HG03342 (cell line): ENCODE measurements at regions not wholly inside any gene's neighbourhood (a gene's known extent, or its start where the extent isn't known, plus 50 kb on each side); places are given as distances from the start of the nearest gene placed in this dataset.

Experiments used
- ATAC-seq: cut with Tn5 transposase; IDR thresholded peaks from one replicate; pipeline ENCODE4 v1.9.1; 2021; ENCODE audit warnings: mild to moderate bottlenecking, moderate library complexity; ENCODE audit not compliant: unreplicated experiment

- no peak for ATAC-seq
These were observed 97.1 kb upstream of the PRR20G start for GRCh38 chr3:127384717-127385539.

GRCh38 chr3:127383656-127384179 lies 95.9 kb upstream of the PRR20G start:
- ATAC-seq: no peak

DNA sequence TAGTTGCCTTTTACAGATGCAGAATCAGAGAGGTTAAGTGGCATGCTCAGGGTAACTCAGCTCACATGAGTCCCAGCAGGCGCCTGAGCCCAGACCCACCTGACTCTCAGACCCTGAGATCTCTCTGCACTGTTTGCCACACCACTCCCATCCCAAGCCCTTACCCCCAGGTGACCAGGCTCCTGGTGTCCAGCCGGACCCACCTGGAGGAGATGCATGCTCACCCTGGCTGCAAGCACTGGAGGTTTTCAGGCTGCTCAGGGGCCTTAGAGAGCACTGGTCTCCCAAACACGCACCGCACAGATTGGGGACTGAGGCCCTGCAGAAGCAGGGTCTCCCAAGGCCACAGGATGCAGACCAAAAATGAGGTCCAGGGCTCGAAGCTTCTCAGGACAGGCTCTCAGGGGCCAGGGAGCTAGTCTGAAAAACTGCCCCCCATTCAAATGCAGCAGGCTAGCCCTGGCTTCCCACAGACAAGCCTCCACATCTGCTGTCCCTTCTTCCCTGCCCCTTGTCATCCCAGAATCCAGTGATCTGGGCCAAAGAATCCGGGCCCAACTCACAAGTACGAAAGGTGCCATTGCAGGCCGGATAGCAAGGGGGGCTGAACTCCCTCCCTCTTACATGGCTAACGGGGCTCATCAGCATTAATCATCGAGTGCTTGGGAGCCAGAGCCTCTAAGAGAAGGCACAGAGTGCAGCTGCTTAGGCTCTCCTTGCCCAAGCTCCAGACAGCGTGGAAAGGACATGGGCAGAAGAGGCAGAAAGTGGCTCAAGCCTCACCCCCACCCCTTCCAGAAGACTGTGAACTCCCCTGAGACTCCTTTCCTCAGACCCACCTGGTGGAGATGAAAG lies 90.2 kb upstream of the PRR20G start:
- no peak for ATAC-seq

GRCh38 chr3:127375151-127375930 lies 87.5 kb upstream of the PRR20G start:
- no peak for ATAC-seq

DNA sequence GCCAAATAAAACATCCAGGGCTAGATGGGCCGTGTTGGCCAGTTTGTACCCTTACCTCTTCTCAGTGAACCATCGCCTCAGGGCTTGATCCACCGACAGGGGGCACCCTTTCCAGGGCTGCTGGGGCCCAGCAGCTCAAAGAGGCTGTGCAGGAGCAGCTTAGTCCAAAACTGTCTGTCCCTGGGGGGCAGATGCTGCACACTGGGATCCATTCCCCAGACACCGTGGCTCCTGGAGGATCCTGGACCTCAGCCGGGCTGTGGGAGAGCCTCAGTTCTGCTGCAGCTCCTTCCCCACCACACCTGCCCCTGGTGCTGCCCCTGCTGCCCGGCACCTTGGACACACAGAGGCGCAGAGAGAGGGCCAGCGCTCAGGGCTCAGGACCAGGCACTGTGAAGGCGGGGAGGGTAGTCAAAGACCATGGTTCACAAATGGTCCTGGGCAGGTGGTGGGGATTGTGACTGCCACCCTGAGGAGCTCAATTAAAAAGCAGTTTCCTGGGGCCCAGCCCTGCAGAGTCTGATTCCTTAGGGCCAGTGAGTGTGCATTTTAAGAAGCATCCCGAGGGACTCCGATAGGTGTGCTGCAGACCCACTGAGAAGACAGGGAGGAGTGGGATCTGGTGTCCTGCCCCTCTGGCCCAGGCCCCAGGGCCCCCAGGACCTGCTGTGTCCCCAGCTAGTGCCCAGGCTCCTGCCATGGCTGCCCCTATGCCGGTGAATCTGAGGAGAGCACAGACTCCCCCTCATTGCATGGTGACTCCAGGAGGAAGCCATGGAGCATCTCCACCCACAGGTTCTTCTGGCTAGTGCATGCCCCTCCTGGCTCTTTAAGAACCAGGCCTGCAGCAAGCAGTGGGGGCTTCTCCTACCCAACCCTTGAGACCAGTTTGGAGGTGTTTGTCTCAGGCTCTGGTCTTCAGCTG lies 86.5 kb upstream of the PRR20G start:
- ATAC-seq: no peak

GRCh38 chr3:127373441-127374085 lies 85.7 kb upstream of the PRR20G start:
- no peak for ATAC-seq

DNA sequence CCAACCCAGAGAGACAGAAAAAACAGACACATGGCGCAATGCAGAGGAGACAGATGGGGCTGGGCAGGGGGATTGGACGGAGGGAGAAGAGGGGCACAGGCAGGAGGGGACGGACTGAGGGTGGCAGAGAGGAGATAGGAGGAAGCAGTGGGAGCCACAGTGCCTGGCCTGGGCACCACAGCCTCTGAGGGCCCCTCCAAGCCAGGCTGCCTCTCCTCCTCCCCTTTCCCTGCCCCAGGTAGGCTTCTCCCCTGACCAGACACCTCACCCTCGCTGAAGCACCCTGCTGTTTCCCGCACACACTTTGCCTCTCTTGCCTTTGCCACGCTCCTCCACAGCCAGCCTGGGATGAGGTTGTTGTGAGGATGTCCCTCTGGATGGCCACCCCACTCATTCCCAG lies 84.0 kb upstream of the PRR20G start:
- no peak for ATAC-seq

GRCh38 chr3:127371334-127371733 lies 83.5 kb upstream of the PRR20G start:
- no peak for ATAC-seq

- ATAC-seq: no peak
These were observed 83.1 kb upstream of the PRR20G start for GRCh38 chr3:127370906-127371305.

- ATAC-seq: no peak
These were observed 81.6 kb upstream of the PRR20G start for GRCh38 chr3:127369356-127369935.

GRCh38 chr3:127368186-127369032 lies 80.6 kb upstream of the PRR20G start:
- no peak for ATAC-seq

GRCh38 chr3:127367593-127367992 lies 79.7 kb upstream of the PRR20G start:
- no peak for ATAC-seq

GRCh38 chr3:127366383-127366782 lies 78.5 kb upstream of the PRR20G start:
- ATAC-seq: no peak

- ATAC-seq: no peak
These were observed 77.4 kb upstream of the PRR20G start for GRCh38 chr3:127365163-127365798.

DNA sequence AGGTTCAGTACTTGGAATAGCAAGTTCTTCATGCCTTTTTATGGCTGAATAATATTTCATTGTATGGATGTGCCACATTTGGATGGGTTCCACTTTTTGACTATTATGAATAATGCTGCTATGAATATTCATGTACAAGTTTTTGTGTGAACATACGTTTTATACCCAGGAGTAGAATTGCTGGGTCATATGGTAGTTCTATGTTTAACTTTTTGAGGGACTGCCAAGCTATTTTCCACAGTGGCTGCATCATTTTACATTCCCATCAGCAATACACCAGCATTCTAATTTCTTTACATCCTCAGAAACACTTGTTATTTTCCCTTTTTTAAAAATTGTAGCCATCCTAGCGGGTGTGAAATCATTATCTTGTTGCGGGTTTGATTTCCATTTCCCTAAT lies 76.0 kb upstream of the PRR20G start:
- ATAC-seq: no peak

GRCh38 chr3:127363171-127363570 lies 75.3 kb upstream of the PRR20G start:
- no peak for ATAC-seq

DNA sequence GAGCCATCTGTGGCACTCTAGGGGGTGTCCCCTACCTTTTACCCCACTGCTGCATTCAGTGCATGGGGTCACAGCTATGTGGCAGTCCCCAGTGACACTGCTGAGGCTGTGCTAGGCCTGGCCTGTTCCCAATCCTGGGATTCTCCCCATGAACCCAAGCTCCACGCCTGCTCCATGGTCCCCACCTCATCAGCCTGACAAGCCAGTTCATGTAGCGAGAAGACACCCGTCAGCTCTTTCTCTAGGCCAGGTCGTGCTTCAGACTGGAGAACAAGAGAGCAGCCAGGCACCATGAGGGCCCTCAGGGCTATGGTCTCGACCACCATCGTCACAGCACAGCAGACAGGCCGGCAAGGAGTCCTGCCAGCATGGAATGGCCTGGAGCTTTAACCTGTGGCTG lies 72.8 kb upstream of the PRR20G start:
- ATAC-seq: no peak

DNA sequence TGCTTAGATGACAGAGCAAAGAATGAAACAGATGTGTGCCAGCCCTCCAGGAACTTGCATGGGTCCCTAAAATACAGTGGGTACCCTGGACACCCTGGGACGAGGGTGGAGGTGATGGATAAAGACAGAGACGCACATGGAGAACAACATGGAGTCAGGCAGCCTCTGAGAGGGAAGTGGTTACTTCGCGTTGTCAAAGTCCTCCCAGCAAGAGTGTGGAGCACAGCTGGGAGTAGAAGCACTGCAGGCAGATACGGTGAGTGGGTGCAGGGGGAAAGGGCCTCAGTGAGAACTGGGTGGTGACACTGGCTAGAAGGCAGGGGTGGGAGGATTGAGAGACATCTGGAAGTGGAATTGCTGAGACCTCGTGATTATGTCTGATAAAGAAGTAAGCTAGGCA lies 70.8 kb upstream of the PRR20G start:
- no peak for ATAC-seq
